DMS79 treated with DMSO at 0.1 percent for 48 hours (cell line): ENCODE measurements at regions not wholly inside any gene's neighbourhood (a gene's known extent, or its start where the extent isn't known, plus 50 kb on each side); places are given as distances from the start of the nearest gene placed in this dataset.
A peak's percentile ranks its signal among the peaks of the same experiment; 100 is the strongest.

ENCODE experiments used
- DNase-seq: peaks from one replicate; lab custom pipeline; 2025; lab: John Stamatoyannopoulos, UW

- no peak for DNase-seq
Measured at GRCh38 chr5:167709625-167710024, 581.8 kb upstream of the WWC1 start.

GRCh38 chr5:167710444-167711073 lies 580.9 kb upstream of the WWC1 start:
- no peak for DNase-seq

- no peak for DNase-seq
Measured at GRCh38 chr5:167712986-167713585, 578.4 kb upstream of the WWC1 start.

GRCh38 chr5:167713896-167714295 lies 577.5 kb upstream of the WWC1 start:
- no peak for DNase-seq

GRCh38 chr5:167716126-167716775 lies 575.2 kb upstream of the WWC1 start:
- no peak for DNase-seq

GRCh38 chr5:167720259-167720658 lies 571.2 kb upstream of the WWC1 start:
- no peak for DNase-seq

- no peak for DNase-seq
Measured at GRCh38 chr5:167720676-167721260, 570.7 kb upstream of the WWC1 start.

GRCh38 chr5:167721926-167722440 lies 569.5 kb upstream of the WWC1 start:
- no peak for DNase-seq

GRCh38 chr5:167723254-167723871 lies 568.1 kb upstream of the WWC1 start:
- peak; percentile 1 for DNase-seq

GRCh38 chr5:167725264-167725663 lies 566.2 kb upstream of the WWC1 start:
- no peak for DNase-seq

- DNase-seq = no peak
Measured at GRCh38 chr5:167725741-167726140, 565.7 kb upstream of the WWC1 start.

- no peak for DNase-seq
Measured at GRCh38 chr5:167726642-167727041, 564.8 kb upstream of the WWC1 start.

GRCh38 chr5:167730121-167730520 lies 561.3 kb upstream of the WWC1 start:
- DNase-seq = no peak

- DNase-seq = no peak
Measured at GRCh38 chr5:167730656-167731055, 560.8 kb upstream of the WWC1 start.

- DNase-seq = no peak
Measured at GRCh38 chr5:167731951-167732350, 559.5 kb upstream of the WWC1 start.

- DNase-seq = no peak
Measured at GRCh38 chr5:167732499-167732898, 558.9 kb upstream of the WWC1 start.

GRCh38 chr5:167736992-167737391 lies 554.5 kb upstream of the WWC1 start:
- no peak for DNase-seq

GRCh38 chr5:167743695-167744464 lies 547.6 kb upstream of the WWC1 start:
- no peak for DNase-seq

- DNase-seq = no peak
Measured at GRCh38 chr5:167745868-167746267, 545.6 kb upstream of the WWC1 start.

GRCh38 chr5:167750586-167750985 lies 540.9 kb upstream of the WWC1 start:
- DNase-seq = no peak

- DNase-seq = no peak
Measured at GRCh38 chr5:167752936-167753335, 538.5 kb upstream of the WWC1 start.
